ENCODE measurements at regions not wholly inside any gene's neighbourhood (a gene's known extent, or its start where the extent isn't known, plus 50 kb on each side); places are given as distances from the start of the nearest gene placed in this dataset.

GRCh38 chr1:68819190-68819829 lies 322.4 kb upstream of the DEPDC1 start:
- intact Hi-C loops (cut with DNase I, micrococcal nuclease), result no loop called here
- no peaks in the 10 kb centered on the region for H3K4me1 ChIP-seq (ENCODE audit: low read depth)
- no peak for TF ChIP-seq CTCF (IDR thresholded peaks at IDR 0.05)
- ATAC-seq (no peak), DNase-seq (no peak)
- H3K36me3 ChIP-seq (ENCODE audit: low read depth), result no peaks in the 10 kb centered on the region
- no peak overlapping the region for H3K4me3 ChIP-seq
- peaks cover 4% of the 10 kb centered on the region for H3K9me3 ChIP-seq

GRCh38 chr1:68820151-68820550 lies 323.3 kb upstream of the DEPDC1 start:
- Histone ChIP-seq H3K36me3 (ENCODE audit: low read depth) (no peaks in the 10 kb centered on the region), H3K9me3 (peaks cover 4% of the 10 kb centered on the region), H3K4me1 (ENCODE audit: low read depth) (no peaks in the 10 kb centered on the region), H3K4me3 (no peak overlapping the region)
- DNase-seq, result no peak
- TF ChIP-seq CTCF (IDR thresholded peaks at IDR 0.05), result no peak
- ATAC-seq, result no peak
- intact Hi-C loops (cut with DNase I, micrococcal nuclease), result no loop called here

GRCh38 chr1:68826836-68827235 lies 330.0 kb upstream of the DEPDC1 start:
- ATAC-seq, result no peak
- intact Hi-C loops (cut with DNase I, micrococcal nuclease), result no loop called here
- Histone ChIP-seq H3K4me1 (ENCODE audit: low read depth) (no peaks in the 10 kb centered on the region), H3K9me3 (peaks cover 18% of the 10 kb centered on the region), H3K36me3 (ENCODE audit: low read depth) (no peaks in the 10 kb centered on the region), H3K4me3 (no peak overlapping the region)
- no peak for DNase-seq
- TF ChIP-seq CTCF (IDR thresholded peaks at IDR 0.05), result no peak

- intact Hi-C loops (cut with DNase I, micrococcal nuclease), result no loop called here
- Histone ChIP-seq H3K9me3 (peaks cover 18% of the 10 kb centered on the region), H3K4me3 (no peak overlapping the region), H3K4me1 (ENCODE audit: low read depth) (no peaks in the 10 kb centered on the region), H3K36me3 (ENCODE audit: low read depth) (no peaks in the 10 kb centered on the region)
- DNase-seq (no peak), ATAC-seq (no peak)
- TF ChIP-seq CTCF (IDR thresholded peaks at IDR 0.05), result no peak
Observed at GRCh38 chr1:68827261-68827660, 330.4 kb upstream of the DEPDC1 start.

- no peak for TF ChIP-seq CTCF (IDR thresholded peaks at IDR 0.05)
- no peaks in the 10 kb centered on the region for H3K36me3 ChIP-seq (ENCODE audit: low read depth)
- DNase-seq (no peak), ATAC-seq (no peak)
- no peak overlapping the region for H3K4me3 ChIP-seq
- intact Hi-C loops (cut with DNase I, micrococcal nuclease), result no loop called here
- H3K4me1 ChIP-seq (ENCODE audit: low read depth), result no peaks in the 10 kb centered on the region
- H3K9me3 ChIP-seq, result peaks cover 18% of the 10 kb centered on the region
Observed at GRCh38 chr1:68828013-68828412, 331.1 kb upstream of the DEPDC1 start.

GRCh38 chr1:68831281-68831680 lies 334.4 kb upstream of the DEPDC1 start:
- no peak overlapping the region for H3K4me3 ChIP-seq
- intact Hi-C loops (cut with DNase I, micrococcal nuclease), result no loop called here
- no peaks in the 10 kb centered on the region for H3K4me1 ChIP-seq (ENCODE audit: low read depth)
- H3K9me3 ChIP-seq, result peaks cover 26% of the 10 kb centered on the region
- no peaks in the 10 kb centered on the region for H3K36me3 ChIP-seq (ENCODE audit: low read depth)
- DNase-seq, result no peak
- no peak for TF ChIP-seq CTCF (IDR thresholded peaks at IDR 0.05)
- no peak for ATAC-seq

All from mucosa of descending colon (tissue), 3 donors.